NCI-H345 treated with DMSO at 0.1 percent for 48 hours (cell line): ENCODE measurements at regions not wholly inside any gene's neighbourhood (a gene's known extent, or its start where the extent isn't known, plus 50 kb on each side); places are given as distances from the start of the nearest gene placed in this dataset.

Source experiments
- DNase-seq: peaks from one replicate; lab custom pipeline; 2025; ENCODE audit not compliant: unreplicated experiment; lab: John Stamatoyannopoulos, UW

GRCh38 chr18:10009321-10010144 is 95.7 kb downstream of the VAPA start:
- DNase-seq: no peak

- no peak for DNase-seq
Observed at GRCh38 chr18:10010611-10011015, 96.8 kb downstream of the VAPA start.

- no peak for DNase-seq
Observed at GRCh38 chr18:10011061-10011460, 97.2 kb downstream of the VAPA start.

- DNase-seq: no peak
Observed at GRCh38 chr18:10011751-10012150, 97.9 kb downstream of the VAPA start.

GRCh38 chr18:10012526-10012925 is 98.7 kb downstream of the VAPA start:
- DNase-seq: no peak

- DNase-seq: no peak
Observed at GRCh38 chr18:10013621-10014543, 100.1 kb downstream of the VAPA start.

GRCh38 chr18:10015288-10015701 is 101.5 kb downstream of the VAPA start:
- no peak for DNase-seq

GRCh38 chr18:10015941-10016819 is 102.4 kb downstream of the VAPA start:
- no peak for DNase-seq

GRCh38 chr18:10017043-10017442 is 103.2 kb downstream of the VAPA start:
- no peak for DNase-seq

GRCh38 chr18:10018289-10018688 is 104.5 kb downstream of the VAPA start:
- no peak for DNase-seq

GRCh38 chr18:10020171-10020570 is 106.4 kb downstream of the VAPA start:
- DNase-seq: peak; percentile 93

GRCh38 chr18:10022365-10022764 is 108.5 kb downstream of the VAPA start:
- no peak for DNase-seq

- peak; percentile 61 for DNase-seq
Observed at GRCh38 chr18:10023853-10024570, 110.2 kb downstream of the VAPA start.

- DNase-seq: no peak
Observed at GRCh38 chr18:10025711-10026670, 112.2 kb downstream of the VAPA start.

GRCh38 chr18:10027031-10027430 is 113.2 kb downstream of the VAPA start:
- no peak for DNase-seq

GRCh38 chr18:10027461-10027860 is 113.6 kb downstream of the VAPA start:
- DNase-seq: no peak

GRCh38 chr18:10029711-10030110 is 115.9 kb downstream of the VAPA start:
- no peak for DNase-seq

- no peak for DNase-seq
Observed at GRCh38 chr18:10030816-10031541, 117.2 kb downstream of the VAPA start.
